GM23338 (cell line): ENCODE measurements at regions not wholly inside any gene's neighbourhood (a gene's known extent, or its start where the extent isn't known, plus 50 kb on each side); places are given as distances from the start of the nearest gene placed in this dataset.

Experiments
- ATAC-seq: fragments of 200-7000 bp; cut with Tn5 transposase; 3 replicates; pipeline ENCODE4 v1.9.1; 2020
- DNase-seq: peaks from one replicate; pipeline ENCODE4 v3.0.0-alpha.2; 2015; ENCODE audit warnings: low spot score
- H2AFZ ChIP-seq: fragments of 200-600 bp; sonication (generic); 2 replicates; pipeline ENCODE4 v1.8.0; 2016; ENCODE audit warnings: antibody characterized with exemption, mild to moderate bottlenecking, moderate library complexity
- H3F3A ChIP-seq: fragments of 200-600 bp; sonication (generic); replicated peaks from 2 replicates; pipeline ENCODE4 v1.8.0; 2017; ENCODE audit warnings: antibody characterized with exemption, mixed run types, low read depth
- H3K27ac ChIP-seq: fragments of 200-600 bp; sonication (generic); 2 replicates; pipeline ENCODE4 v1.6.1; 2016; ENCODE audit warnings: low read depth
- H3K27me3 ChIP-seq: fragments of 200-600 bp; sonication (generic); 2 replicates; pipeline ENCODE4 v1.8.0; 2016; ENCODE audit warnings: mild to moderate bottlenecking, mixed run types, moderate library complexity; ENCODE audit not compliant: insufficient read depth
- H3K36me3 ChIP-seq: fragments of 200-600 bp; sonication (generic); 2 replicates; pipeline ENCODE4 v1.8.0; 2016; ENCODE audit warnings: mild to moderate bottlenecking; ENCODE audit not compliant: insufficient read depth
- H3K4me1 ChIP-seq: fragments of 200-600 bp; sonication (generic); 2 replicates; pipeline ENCODE4 v1.8.0; 2016; ENCODE audit warnings: mild to moderate bottlenecking, moderate library complexity; ENCODE audit not compliant: insufficient read depth
- H3K4me2 ChIP-seq: fragments of 200-600 bp; sonication (generic); 2 replicates; pipeline ENCODE4 v1.7.1; 2017; ENCODE audit warnings: mixed run types
- H3K4me3 ChIP-seq: fragments of 200-600 bp; sonication (generic); 2 replicates; pipeline ENCODE4 v1.6.1; 2016; ENCODE audit warnings: mixed run types
- H3K79me2 ChIP-seq: fragments of 200-600 bp; sonication (generic); replicated peaks from 2 replicates; pipeline ENCODE4 v1.8.0; 2017; ENCODE audit warnings: mild to moderate bottlenecking; ENCODE audit not compliant: insufficient read depth
- H3K9me2 ChIP-seq: fragments of 200-600 bp; sonication (generic); 2 replicates; pipeline ENCODE4 v1.8.0; 2017; ENCODE audit not compliant: insufficient read depth
- H4K20me1 ChIP-seq: fragments of 200-600 bp; sonication (generic); replicated peaks from 2 replicates; pipeline ENCODE4 v1.8.0; 2017; ENCODE audit warnings: mild to moderate bottlenecking; ENCODE audit not compliant: insufficient read depth
- H3K27ac Mint-ChIP-seq: 2 replicates; pipeline ENCODE4 v1.8.0; 2020; ENCODE audit warnings: inconsistent platforms, mild to moderate bottlenecking, moderate library complexity, mixed read lengths
- H3K27me3 Mint-ChIP-seq: 3 replicates; pipeline ENCODE4 v1.8.0; 2022; ENCODE audit warnings: low read depth, mild to moderate bottlenecking, moderate library complexity, mixed read lengths, inconsistent platforms; ENCODE audit not compliant: insufficient read depth, poor library complexity
- H3K36me3 Mint-ChIP-seq: 3 replicates; pipeline ENCODE4 v1.8.0; 2021; ENCODE audit warnings: low read depth, mild to moderate bottlenecking, inconsistent platforms, moderate library complexity, mixed read lengths
- H3K4me1 Mint-ChIP-seq: 3 replicates; pipeline ENCODE4 v1.8.0; 2020; ENCODE audit warnings: mild to moderate bottlenecking, inconsistent platforms, mixed read lengths
- H3K4me3 Mint-ChIP-seq: 3 replicates; pipeline ENCODE4 v1.8.0; 2021; ENCODE audit warnings: moderate library complexity, mild to moderate bottlenecking, inconsistent platforms, mixed read lengths
- H3K9me3 Mint-ChIP-seq: 3 replicates; pipeline ENCODE4 v1.8.0; 2020; ENCODE audit warnings: moderate library complexity, mild to moderate bottlenecking, inconsistent platforms, mixed read lengths
- CREB1 ChIP-seq: fragments of 250-450 bp; sonication (Bioruptor Pico); IDR thresholded peaks from 2 replicates; pipeline ENCODE4 v1.5.0; 2020; ENCODE audit warnings: low read depth, mild to moderate bottlenecking, moderate library complexity
- EZH2 ChIP-seq: fragments of 200-600 bp; sonication (generic); IDR thresholded peaks from one replicate; pipeline ENCODE4 v1.8.0; 2017; ENCODE audit warnings: antibody characterized with exemption, mild to moderate bottlenecking, low read depth; ENCODE audit not compliant: unreplicated experiment
- EZH2phosphoT487 ChIP-seq: fragments of 200-600 bp; sonication (generic); IDR thresholded peaks from one replicate; pipeline ENCODE4 v1.8.1; 2018; ENCODE audit warnings: antibody characterized with exemption; ENCODE audit not compliant: unreplicated experiment
- JUNB ChIP-seq: IDR thresholded peaks from one replicate; pipeline ENCODE4 v1.6.1; 2016; ENCODE audit warnings: antibody characterized with exemption; ENCODE audit not compliant: unreplicated experiment
- NANOG ChIP-seq: IDR thresholded peaks from 2 replicates; pipeline ENCODE4 v1.6.1; 2016; ENCODE audit warnings: antibody characterized with exemption, borderline replicate concordance
- POLR2AphosphoS5 ChIP-seq: IDR thresholded peaks from 2 replicates; pipeline ENCODE4 v1.6.1; 2016; ENCODE audit warnings: antibody characterized with exemption, low read depth
- STAT1 ChIP-seq: IDR thresholded peaks from one replicate; pipeline ENCODE4 v1.6.1; 2016; ENCODE audit warnings: antibody characterized with exemption; ENCODE audit not compliant: unreplicated experiment
- ZNF114 ChIP-seq: fragments of 250-450 bp; sonication (Bioruptor Pico); IDR thresholded peaks from 2 replicates; pipeline ENCODE4 v1.5.0; 2020; ENCODE audit warnings: mild to moderate bottlenecking, moderate library complexity
- ZNF331 ChIP-seq: fragments of 250-450 bp; sonication (Bioruptor Pico); IDR thresholded peaks from 2 replicates; pipeline ENCODE4 v1.5.0; 2020; ENCODE audit warnings: low read depth, mild to moderate bottlenecking, moderate library complexity
- TF ChIP-seq, protein P1 (sequence below): fragments of 250-450 bp; sonication (Bioruptor Pico); IDR thresholded peaks from 2 replicates; pipeline ENCODE4 v1.5.0; 2020; ENCODE audit warnings: mild to moderate bottlenecking, moderate library complexity
- TF ChIP-seq, protein P2 (sequence below), 2 experiments: fragments of 200-600 bp in 1 of 2; sonication (generic) in 1 of 2; conservative IDR thresholded peaks; 2 replicates each; pipeline versions ENCODE4 v1.5.1 to v1.6.1; 2016 to 2017; ENCODE audit warnings: antibody characterized with exemption in 2 of 2, low read depth in 2 of 2, mild to moderate bottlenecking in 2 of 2, moderate library complexity in 1 of 2
- TF ChIP-seq, protein P3 (sequence below): IDR thresholded peaks from 2 replicates; pipeline ENCODE4 v1.6.1; 2016; ENCODE audit warnings: antibody characterized with exemption
- TF ChIP-seq, protein P4 (sequence below): IDR thresholded peaks from one replicate; pipeline ENCODE4 v1.6.1; 2018; ENCODE audit warnings: antibody characterized with exemption; ENCODE audit not compliant: unreplicated experiment

DNA sequence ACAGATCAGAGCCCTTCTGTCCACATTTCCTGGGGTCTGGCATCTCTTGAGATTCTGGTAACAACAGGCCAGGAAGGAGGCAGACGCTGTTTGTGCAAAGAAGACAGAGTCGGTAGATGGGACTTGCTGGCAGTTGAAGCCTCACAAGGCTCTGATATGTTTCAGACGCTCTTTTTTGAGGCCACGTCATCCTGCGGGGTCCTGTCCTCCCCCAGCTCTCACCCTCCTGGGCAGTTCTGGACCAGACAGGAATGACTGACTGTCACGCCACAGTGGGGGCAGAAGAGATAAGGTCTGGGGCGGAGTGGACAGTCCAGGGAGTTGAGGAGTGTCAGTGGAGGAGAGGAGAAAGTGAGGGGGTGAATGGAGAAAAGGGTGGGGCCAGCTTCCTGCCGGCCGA lies 87.1 kb upstream of the SULF2 start (continued):
- TF ChIP-seq, protein P1, sequence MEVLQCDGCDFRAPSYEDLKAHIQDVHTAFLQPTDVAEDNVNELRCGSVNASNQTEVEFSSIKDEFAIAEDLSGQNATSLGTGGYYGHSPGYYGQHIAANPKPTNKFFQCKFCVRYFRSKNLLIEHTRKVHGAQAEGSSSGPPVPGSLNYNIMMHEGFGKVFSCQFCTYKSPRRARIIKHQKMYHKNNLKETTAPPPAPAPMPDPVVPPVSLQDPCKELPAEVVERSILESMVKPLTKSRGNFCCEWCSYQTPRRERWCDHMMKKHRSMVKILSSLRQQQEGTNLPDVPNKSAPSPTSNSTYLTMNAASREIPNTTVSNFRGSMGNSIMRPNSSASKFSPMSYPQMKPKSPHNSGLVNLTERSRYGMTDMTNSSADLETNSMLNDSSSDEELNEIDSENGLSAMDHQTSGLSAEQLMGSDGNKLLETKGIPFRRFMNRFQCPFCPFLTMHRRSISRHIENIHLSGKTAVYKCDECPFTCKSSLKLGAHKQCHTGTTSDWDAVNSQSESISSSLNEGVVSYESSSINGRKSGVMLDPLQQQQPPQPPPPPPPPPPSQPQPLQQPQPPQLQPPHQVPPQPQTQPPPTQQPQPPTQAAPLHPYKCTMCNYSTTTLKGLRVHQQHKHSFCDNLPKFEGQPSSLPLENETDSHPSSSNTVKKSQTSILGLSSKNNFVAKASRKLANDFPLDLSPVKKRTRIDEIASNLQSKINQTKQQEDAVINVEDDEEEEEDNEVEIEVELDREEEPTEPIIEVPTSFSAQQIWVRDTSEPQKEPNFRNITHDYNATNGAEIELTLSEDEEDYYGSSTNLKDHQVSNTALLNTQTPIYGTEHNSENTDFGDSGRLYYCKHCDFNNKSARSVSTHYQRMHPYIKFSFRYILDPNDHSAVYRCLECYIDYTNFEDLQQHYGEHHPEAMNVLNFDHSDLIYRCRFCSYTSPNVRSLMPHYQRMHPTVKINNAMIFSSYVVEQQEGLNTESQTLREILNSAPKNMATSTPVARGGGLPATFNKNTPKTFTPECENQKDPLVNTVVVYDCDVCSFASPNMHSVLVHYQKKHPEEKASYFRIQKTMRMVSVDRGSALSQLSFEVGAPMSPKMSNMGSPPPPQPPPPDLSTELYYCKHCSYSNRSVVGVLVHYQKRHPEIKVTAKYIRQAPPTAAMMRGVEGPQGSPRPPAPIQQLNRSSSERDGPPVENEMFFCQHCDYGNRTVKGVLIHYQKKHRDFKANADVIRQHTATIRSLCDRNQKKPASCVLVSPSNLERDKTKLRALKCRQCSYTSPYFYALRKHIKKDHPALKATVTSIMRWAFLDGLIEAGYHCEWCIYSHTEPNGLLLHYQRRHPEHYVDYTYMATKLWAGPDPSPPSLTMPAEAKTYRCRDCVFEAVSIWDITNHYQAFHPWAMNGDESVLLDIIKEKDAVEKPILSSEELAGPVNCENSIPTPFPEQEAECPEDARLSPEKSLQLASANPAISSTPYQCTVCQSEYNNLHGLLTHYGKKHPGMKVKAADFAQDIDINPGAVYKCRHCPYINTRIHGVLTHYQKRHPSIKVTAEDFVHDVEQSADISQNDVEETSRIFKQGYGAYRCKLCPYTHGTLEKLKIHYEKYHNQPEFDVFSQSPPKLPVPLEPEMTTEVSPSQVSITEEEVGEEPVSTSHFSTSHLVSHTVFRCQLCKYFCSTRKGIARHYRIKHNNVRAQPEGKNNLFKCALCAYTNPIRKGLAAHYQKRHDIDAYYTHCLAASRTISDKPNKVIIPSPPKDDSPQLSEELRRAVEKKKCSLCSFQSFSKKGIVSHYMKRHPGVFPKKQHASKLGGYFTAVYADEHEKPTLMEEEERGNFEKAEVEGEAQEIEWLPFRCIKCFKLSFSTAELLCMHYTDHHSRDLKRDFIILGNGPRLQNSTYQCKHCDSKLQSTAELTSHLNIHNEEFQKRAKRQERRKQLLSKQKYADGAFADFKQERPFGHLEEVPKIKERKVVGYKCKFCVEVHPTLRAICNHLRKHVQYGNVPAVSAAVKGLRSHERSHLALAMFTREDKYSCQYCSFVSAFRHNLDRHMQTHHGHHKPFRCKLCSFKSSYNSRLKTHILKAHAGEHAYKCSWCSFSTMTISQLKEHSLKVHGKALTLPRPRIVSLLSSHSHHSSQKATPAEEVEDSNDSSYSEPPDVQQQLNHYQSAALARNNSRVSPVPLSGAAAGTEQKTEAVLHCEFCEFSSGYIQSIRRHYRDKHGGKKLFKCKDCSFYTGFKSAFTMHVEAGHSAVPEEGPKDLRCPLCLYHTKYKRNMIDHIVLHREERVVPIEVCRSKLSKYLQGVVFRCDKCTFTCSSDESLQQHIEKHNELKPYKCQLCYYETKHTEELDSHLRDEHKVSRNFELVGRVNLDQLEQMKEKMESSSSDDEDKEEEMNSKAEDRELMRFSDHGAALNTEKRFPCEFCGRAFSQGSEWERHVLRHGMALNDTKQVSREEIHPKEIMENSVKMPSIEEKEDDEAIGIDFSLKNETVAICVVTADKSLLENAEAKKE (CRISPR knock-in tag) = no peak
- TF ChIP-seq POLR2AphosphoS5 (no peak), EZH2 (no peak), ZNF114 (CRISPR knock-in tag) (no peak)

DNA sequence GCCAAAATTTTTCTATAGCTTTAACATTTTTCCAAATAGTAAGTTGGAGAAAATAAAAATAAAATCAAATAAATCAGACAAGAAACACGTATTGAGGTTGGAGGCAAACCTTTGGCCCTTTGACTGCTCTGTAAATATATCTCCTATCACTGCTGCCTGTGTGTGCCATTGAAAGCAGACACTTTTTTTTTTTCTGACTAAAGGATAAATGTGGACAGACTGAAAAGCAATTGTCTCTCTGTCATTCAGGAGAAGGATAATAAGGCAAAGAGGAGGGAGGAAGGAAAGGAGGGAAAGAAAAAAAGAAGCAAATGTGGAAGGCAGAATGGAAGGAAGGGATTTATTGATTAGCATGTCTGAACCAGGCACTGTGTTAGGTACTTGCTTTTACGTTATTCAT lies 85.2 kb upstream of the SULF2 start:
- H3K4me1 ChIP-seq = no peaks in the 10 kb centered on the region
- no peaks in the 10 kb centered on the region for H3K27me3 Mint-ChIP-seq
- no peaks in the 10 kb centered on the region; the same call in 2 of the 3 replicates for H3K4me1 Mint-ChIP-seq
- H3K36me3 ChIP-seq = no peaks in the 10 kb centered on the region
- no peak overlapping the region for H3K27ac Mint-ChIP-seq
- no peaks in the 10 kb centered on the region for H3K9me2 ChIP-seq
- no peaks in the 10 kb centered on the region for H3F3A ChIP-seq
- no peak for DNase-seq
- H3K79me2 ChIP-seq = no peaks in the 10 kb centered on the region
- ATAC-seq = no peak
- no peak overlapping the region for H2AFZ ChIP-seq
- no peaks in the 10 kb centered on the region for H3K36me3 Mint-ChIP-seq
- no peaks in the 10 kb centered on the region for H3K27me3 ChIP-seq
- no peak overlapping the region for H3K4me3 ChIP-seq
- no peak overlapping the region for H3K27ac ChIP-seq
- no peaks in the 10 kb centered on the region for H3K9me3 Mint-ChIP-seq
- no peak overlapping the region for H3K4me3 Mint-ChIP-seq
- no peaks in the 10 kb centered on the region for H4K20me1 ChIP-seq
- H3K4me2 ChIP-seq = no peak overlapping the region
- TF ChIP-seq, protein P2, sequence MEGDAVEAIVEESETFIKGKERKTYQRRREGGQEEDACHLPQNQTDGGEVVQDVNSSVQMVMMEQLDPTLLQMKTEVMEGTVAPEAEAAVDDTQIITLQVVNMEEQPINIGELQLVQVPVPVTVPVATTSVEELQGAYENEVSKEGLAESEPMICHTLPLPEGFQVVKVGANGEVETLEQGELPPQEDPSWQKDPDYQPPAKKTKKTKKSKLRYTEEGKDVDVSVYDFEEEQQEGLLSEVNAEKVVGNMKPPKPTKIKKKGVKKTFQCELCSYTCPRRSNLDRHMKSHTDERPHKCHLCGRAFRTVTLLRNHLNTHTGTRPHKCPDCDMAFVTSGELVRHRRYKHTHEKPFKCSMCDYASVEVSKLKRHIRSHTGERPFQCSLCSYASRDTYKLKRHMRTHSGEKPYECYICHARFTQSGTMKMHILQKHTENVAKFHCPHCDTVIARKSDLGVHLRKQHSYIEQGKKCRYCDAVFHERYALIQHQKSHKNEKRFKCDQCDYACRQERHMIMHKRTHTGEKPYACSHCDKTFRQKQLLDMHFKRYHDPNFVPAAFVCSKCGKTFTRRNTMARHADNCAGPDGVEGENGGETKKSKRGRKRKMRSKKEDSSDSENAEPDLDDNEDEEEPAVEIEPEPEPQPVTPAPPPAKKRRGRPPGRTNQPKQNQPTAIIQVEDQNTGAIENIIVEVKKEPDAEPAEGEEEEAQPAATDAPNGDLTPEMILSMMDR (conservative IDR thresholded peaks at IDR 0.05; ENCODE audit: low read depth in 2 of 2) = no peak
- TF ChIP-seq STAT1 = no peak
- TF ChIP-seq, protein P3, sequence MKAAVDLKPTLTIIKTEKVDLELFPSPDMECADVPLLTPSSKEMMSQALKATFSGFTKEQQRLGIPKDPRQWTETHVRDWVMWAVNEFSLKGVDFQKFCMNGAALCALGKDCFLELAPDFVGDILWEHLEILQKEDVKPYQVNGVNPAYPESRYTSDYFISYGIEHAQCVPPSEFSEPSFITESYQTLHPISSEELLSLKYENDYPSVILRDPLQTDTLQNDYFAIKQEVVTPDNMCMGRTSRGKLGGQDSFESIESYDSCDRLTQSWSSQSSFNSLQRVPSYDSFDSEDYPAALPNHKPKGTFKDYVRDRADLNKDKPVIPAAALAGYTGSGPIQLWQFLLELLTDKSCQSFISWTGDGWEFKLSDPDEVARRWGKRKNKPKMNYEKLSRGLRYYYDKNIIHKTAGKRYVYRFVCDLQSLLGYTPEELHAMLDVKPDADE = no peak
- TF ChIP-seq EZH2 = no peak
- TF ChIP-seq EZH2phosphoT487 = no peak
- TF ChIP-seq ZNF114 (CRISPR knock-in tag) = no peak
- TF ChIP-seq NANOG = no peak
- TF ChIP-seq JUNB = no peak
- TF ChIP-seq POLR2AphosphoS5 = no peak
- no peak for TF ChIP-seq CREB1 (CRISPR knock-in tag)
- TF ChIP-seq, protein P4, sequence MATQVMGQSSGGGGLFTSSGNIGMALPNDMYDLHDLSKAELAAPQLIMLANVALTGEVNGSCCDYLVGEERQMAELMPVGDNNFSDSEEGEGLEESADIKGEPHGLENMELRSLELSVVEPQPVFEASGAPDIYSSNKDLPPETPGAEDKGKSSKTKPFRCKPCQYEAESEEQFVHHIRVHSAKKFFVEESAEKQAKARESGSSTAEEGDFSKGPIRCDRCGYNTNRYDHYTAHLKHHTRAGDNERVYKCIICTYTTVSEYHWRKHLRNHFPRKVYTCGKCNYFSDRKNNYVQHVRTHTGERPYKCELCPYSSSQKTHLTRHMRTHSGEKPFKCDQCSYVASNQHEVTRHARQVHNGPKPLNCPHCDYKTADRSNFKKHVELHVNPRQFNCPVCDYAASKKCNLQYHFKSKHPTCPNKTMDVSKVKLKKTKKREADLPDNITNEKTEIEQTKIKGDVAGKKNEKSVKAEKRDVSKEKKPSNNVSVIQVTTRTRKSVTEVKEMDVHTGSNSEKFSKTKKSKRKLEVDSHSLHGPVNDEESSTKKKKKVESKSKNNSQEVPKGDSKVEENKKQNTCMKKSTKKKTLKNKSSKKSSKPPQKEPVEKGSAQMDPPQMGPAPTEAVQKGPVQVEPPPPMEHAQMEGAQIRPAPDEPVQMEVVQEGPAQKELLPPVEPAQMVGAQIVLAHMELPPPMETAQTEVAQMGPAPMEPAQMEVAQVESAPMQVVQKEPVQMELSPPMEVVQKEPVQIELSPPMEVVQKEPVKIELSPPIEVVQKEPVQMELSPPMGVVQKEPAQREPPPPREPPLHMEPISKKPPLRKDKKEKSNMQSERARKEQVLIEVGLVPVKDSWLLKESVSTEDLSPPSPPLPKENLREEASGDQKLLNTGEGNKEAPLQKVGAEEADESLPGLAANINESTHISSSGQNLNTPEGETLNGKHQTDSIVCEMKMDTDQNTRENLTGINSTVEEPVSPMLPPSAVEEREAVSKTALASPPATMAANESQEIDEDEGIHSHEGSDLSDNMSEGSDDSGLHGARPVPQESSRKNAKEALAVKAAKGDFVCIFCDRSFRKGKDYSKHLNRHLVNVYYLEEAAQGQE = no peak
- TF ChIP-seq ZNF331 (CRISPR knock-in tag) = no peak
